ENCODE measurements at regions not wholly inside any gene's neighbourhood (a gene's known extent, or its start where the extent isn't known, plus 50 kb on each side); places are given as distances from the start of the nearest gene placed in this dataset.

- H3K4me3 ChIP-seq (ENCODE audit: low read depth, low read length): no peak overlapping the region
- TF ChIP-seq MAX (IDR thresholded peaks at IDR 0.05; ENCODE audit: low read depth, low read length) (no peak), POLR2A (IDR thresholded peaks at IDR 0.05; ENCODE audit: extremely low read depth, insufficient read length) (no peak), MYC (IDR thresholded peaks at IDR 0.05; ENCODE audit: low read depth, low read length) (no peak)
- TF ChIP-seq, protein P1, sequence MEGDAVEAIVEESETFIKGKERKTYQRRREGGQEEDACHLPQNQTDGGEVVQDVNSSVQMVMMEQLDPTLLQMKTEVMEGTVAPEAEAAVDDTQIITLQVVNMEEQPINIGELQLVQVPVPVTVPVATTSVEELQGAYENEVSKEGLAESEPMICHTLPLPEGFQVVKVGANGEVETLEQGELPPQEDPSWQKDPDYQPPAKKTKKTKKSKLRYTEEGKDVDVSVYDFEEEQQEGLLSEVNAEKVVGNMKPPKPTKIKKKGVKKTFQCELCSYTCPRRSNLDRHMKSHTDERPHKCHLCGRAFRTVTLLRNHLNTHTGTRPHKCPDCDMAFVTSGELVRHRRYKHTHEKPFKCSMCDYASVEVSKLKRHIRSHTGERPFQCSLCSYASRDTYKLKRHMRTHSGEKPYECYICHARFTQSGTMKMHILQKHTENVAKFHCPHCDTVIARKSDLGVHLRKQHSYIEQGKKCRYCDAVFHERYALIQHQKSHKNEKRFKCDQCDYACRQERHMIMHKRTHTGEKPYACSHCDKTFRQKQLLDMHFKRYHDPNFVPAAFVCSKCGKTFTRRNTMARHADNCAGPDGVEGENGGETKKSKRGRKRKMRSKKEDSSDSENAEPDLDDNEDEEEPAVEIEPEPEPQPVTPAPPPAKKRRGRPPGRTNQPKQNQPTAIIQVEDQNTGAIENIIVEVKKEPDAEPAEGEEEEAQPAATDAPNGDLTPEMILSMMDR (IDR thresholded peaks at IDR 0.05; ENCODE audit: low read depth, low read length): no peak
- DNase-seq (ENCODE audit: low read depth): no peak
Measured at GRCh38 chr18:6602365-6602764, 127.2 kb upstream of the ARHGAP28 start.

DNA sequence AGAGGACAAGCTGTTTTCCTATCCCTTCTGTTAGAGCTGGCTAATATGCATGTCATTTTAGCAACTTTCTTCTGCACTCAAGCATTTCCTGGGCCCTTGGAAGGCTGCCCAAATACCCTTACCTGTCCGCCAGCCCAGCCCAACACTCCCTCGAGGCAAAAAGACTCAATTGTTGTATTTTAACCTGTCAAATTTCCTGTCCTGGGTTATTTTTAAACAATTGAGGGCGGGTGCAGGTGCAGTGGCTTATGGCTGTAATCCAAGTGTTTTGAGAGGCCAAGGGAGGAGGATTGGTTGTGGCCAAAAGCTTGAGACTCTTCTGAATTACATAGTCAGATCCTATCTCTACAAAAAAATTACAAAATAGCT is 125.0 kb upstream of the ARHGAP28 start:
- TF ChIP-seq MAX (IDR thresholded peaks at IDR 0.05; ENCODE audit: low read depth, low read length) (no peak), MYC (IDR thresholded peaks at IDR 0.05; ENCODE audit: low read depth, low read length) (no peak), POLR2A (IDR thresholded peaks at IDR 0.05; ENCODE audit: extremely low read depth, insufficient read length) (no peak)
- TF ChIP-seq, protein P1 (IDR thresholded peaks at IDR 0.05; ENCODE audit: low read depth, low read length): no peak
- no peak for DNase-seq (ENCODE audit: low read depth)
- no peak overlapping the region for H3K4me3 ChIP-seq (ENCODE audit: low read depth, low read length)

DNA sequence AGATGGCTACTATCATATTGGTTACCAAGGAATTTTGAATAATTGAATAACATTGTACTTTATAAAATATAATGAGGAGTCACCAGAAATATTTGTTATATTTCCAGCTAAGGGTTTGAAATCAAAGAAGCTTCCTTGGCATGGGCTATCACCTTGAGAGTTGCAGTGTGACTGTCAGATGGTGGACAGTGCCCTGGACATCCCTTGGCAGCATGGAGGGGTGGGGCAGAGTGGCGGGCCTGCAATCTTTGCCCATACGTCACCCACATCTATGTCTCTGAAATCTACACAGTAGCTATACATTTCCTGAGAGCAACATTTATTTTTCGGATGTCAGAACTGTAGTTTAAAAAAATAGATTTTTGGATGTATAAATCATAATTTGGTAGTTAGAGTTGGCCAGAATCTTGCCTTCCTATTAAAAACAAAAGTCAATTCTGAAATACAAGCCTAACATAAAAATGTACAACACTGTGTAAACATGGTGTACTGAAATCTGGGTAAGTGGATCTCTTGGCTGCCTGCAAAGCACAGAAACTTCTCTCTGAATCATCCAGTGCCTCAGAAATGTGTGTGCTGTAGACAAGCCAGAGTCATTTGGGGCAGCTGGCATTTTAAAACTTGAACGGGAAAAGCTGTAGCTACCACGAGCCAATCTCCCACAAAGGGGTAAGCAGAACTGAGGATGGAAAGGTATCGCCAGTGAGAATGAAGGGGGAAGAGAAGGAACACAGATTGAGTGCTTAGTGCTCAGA is 124.2 kb upstream of the ARHGAP28 start:
- DNase-seq (ENCODE audit: low read depth): no peak
- no peak for TF ChIP-seq MYC (IDR thresholded peaks at IDR 0.05; ENCODE audit: low read depth, low read length)
- no peak for TF ChIP-seq POLR2A (IDR thresholded peaks at IDR 0.05; ENCODE audit: extremely low read depth, insufficient read length)
- TF ChIP-seq, protein P1 (IDR thresholded peaks at IDR 0.05; ENCODE audit: low read depth, low read length): no peak
- TF ChIP-seq MAX (IDR thresholded peaks at IDR 0.05; ENCODE audit: low read depth, low read length): no peak
- no peak overlapping the region for H3K4me3 ChIP-seq (ENCODE audit: low read depth, low read length)

GRCh38 chr18:6606411-6607085 is 123.0 kb upstream of the ARHGAP28 start:
- TF ChIP-seq MAX (IDR thresholded peaks at IDR 0.05; ENCODE audit: low read depth, low read length) (no peak), POLR2A (IDR thresholded peaks at IDR 0.05; ENCODE audit: extremely low read depth, insufficient read length) (no peak), MYC (IDR thresholded peaks at IDR 0.05; ENCODE audit: low read depth, low read length) (no peak)
- TF ChIP-seq, protein P1 (IDR thresholded peaks at IDR 0.05; ENCODE audit: low read depth, low read length): no peak
- no peak for DNase-seq (ENCODE audit: low read depth)
- no peak overlapping the region for H3K4me3 ChIP-seq (ENCODE audit: low read depth, low read length)

- H3K4me3 ChIP-seq (ENCODE audit: low read depth, low read length): no peak overlapping the region
- DNase-seq (ENCODE audit: low read depth): no peak
- TF ChIP-seq MAX (IDR thresholded peaks at IDR 0.05; ENCODE audit: low read depth, low read length): no peak
- no peak for TF ChIP-seq POLR2A (IDR thresholded peaks at IDR 0.05; ENCODE audit: extremely low read depth, insufficient read length)
- TF ChIP-seq, protein P1 (IDR thresholded peaks at IDR 0.05; ENCODE audit: low read depth, low read length): no peak
- no peak for TF ChIP-seq MYC (IDR thresholded peaks at IDR 0.05; ENCODE audit: low read depth, low read length)
Measured at GRCh38 chr18:6607343-6607742, 122.2 kb upstream of the ARHGAP28 start.
